Fibroblast of villous mesenchyme (primary cell): ENCODE measurements at regions not wholly inside any gene's neighbourhood (a gene's known extent, or its start where the extent isn't known, plus 50 kb on each side); places are given as distances from the start of the nearest gene placed in this dataset.

Experiments used
- DNase-seq: peaks from one replicate; pipeline ENCODE4 v3.0.0-alpha.2; 2010; ENCODE audit warnings: low read depth
- H3K4me3 ChIP-seq: 2 replicates; pipeline ENCODE4 v1.5.1; 2011; ENCODE audit warnings: low read depth, mild to moderate bottlenecking, low read length
- CTCF ChIP-seq: IDR thresholded peaks from 2 replicates; pipeline ENCODE4 v1.5.1; 2012; ENCODE audit warnings: low read depth, mild to moderate bottlenecking, low read length; ENCODE audit not compliant: insufficient read depth

GRCh38 chr9:13991395-13991794, 322.5 kb downstream of the NFIB start:
- no peak for TF ChIP-seq CTCF
- DNase-seq, result no peak
- no peak overlapping the region for H3K4me3 ChIP-seq

- TF ChIP-seq CTCF, result no peak
- no peak overlapping the region for H3K4me3 ChIP-seq
- DNase-seq, result no peak
Measured at GRCh38 chr9:13990994-13991393, 322.9 kb downstream of the NFIB start.

- no peak for TF ChIP-seq CTCF
- no peak overlapping the region for H3K4me3 ChIP-seq
- DNase-seq, result no peak
Measured at GRCh38 chr9:13990331-13990730, 323.6 kb downstream of the NFIB start.

- TF ChIP-seq CTCF, result no peak
- no peak for DNase-seq
- H3K4me3 ChIP-seq, result no peak overlapping the region
Measured at GRCh38 chr9:13988944-13989343, 325.0 kb downstream of the NFIB start.

- no peak for DNase-seq
- TF ChIP-seq CTCF, result no peak
- H3K4me3 ChIP-seq, result no peak overlapping the region
Measured at GRCh38 chr9:13983607-13984006, 330.3 kb downstream of the NFIB start.

- DNase-seq, result no peak
- no peak overlapping the region for H3K4me3 ChIP-seq
- no peak for TF ChIP-seq CTCF
Measured at GRCh38 chr9:13979941-13980318, 334.0 kb downstream of the NFIB start.

GRCh38 chr9:13975611-13976290, 338.2 kb downstream of the NFIB start:
- DNase-seq, result no peak
- TF ChIP-seq CTCF, result no peak
- H3K4me3 ChIP-seq, result no peak overlapping the region
